B cell (primary cell): ENCODE measurements at regions not wholly inside any gene's neighbourhood (a gene's known extent, or its start where the extent isn't known, plus 50 kb on each side); places are given as distances from the start of the nearest gene placed in this dataset.

ENCODE experiments used
- ATAC-seq: fragments of 200-7000 bp; cut with Tn5 transposase; one replicate; pipeline ENCODE4 v1.10.0; 2021; ENCODE audit warnings: low read depth, mild to moderate bottlenecking, moderate number of reproducible peaks, moderate library complexity
- CTCF ChIA-PET: fragments of 350-600 bp; sonication (Branson Sonifier 250); formaldehyde crosslinking; loops from one replicate; lab custom pipeline; 2021; ENCODE audit warnings: antibody characterized with exemption, inconsistent platforms; lab: Charles Lee
- POLR2A ChIA-PET: fragments of 350-600 bp; sonication (Branson Sonifier 250); formaldehyde crosslinking; loops from one replicate; lab custom pipeline; 2021; ENCODE audit warnings: antibody characterized with exemption; lab: Charles Lee
- DNase-seq: peaks from one replicate; pipeline ENCODE4 v3.0.0; 2013
- H2AFZ ChIP-seq: 2 replicates; pipeline ENCODE4 v1.6.1; 2012; ENCODE audit warnings: mild to moderate bottlenecking, low read depth, low read length; ENCODE audit not compliant: insufficient read depth, poor library complexity, severe bottlenecking
- H3K27ac ChIP-seq, 2 donors: 1 replicate in 1 of 2; 2 replicates in 1 of 2; pipeline ENCODE4 v1.5.1; 2012 to 2013; ENCODE audit warnings: low read length in 2 of 2, mild to moderate bottlenecking in 2 of 2, moderate library complexity in 1 of 2
- H3K27me3 ChIP-seq, 4 experiments: fragments of 200-600 bp in 1 of 4; sonication (generic) in 1 of 4; replicated peaks in 1 of 4; 1 replicate in 2 of 4; 2 replicates in 2 of 4; pipeline versions ENCODE4 v1.6.1 to v1.7.0; 2013 to 2016; ENCODE audit warnings: low read length in 3 of 4, mild to moderate bottlenecking in 2 of 4, mixed read lengths in 1 of 4, moderate library complexity in 1 of 4; ENCODE audit not compliant: insufficient read depth in 4 of 4, control insufficient read depth in 3 of 4; ENCODE audit errors: control extremely low read depth in 1 of 4
- H3K36me3 ChIP-seq, 2 experiments: replicated peaks in 1 of 2; 1 replicate in 1 of 2; 2 replicates in 1 of 2; pipeline versions ENCODE4 v1.6.1 to v1.7.1; 2013; ENCODE audit warnings: low read length in 1 of 2; ENCODE audit not compliant: insufficient read depth in 2 of 2, control insufficient read depth in 1 of 2; ENCODE audit errors: control extremely low read depth in 1 of 2, extremely low read depth in 1 of 2
- H3K4me1 ChIP-seq, 2 donors: fragments of 200-600 bp in 1 of 2; sonication (generic) in 1 of 2; 1 replicate in 1 of 2; 2 replicates in 1 of 2; pipeline versions ENCODE4 v1.5.1 to v1.6.1; 2013 to 2017; ENCODE audit warnings: low read length in 2 of 2; ENCODE audit not compliant: control insufficient read depth in 2 of 2, insufficient read depth in 2 of 2
- H3K4me2 ChIP-seq: replicated peaks from 2 replicates; pipeline ENCODE3; 2012; ENCODE audit warnings: mild to moderate bottlenecking, low read depth, low read length; ENCODE audit not compliant: poor library complexity, severe bottlenecking
- H3K4me3 ChIP-seq, 5 experiments: fragments of 200-600 bp in 1 of 5; sonication (generic) in 1 of 5; 1 replicate in 3 of 5; 2 replicates in 2 of 5; pipeline versions ENCODE4 v1.5.1 to v1.7.0; 2011 to 2016; ENCODE audit warnings: low read length in 4 of 5, mild to moderate bottlenecking in 4 of 5, low read depth in 2 of 5, control low read depth in 1 of 5, moderate library complexity in 1 of 5; ENCODE audit not compliant: insufficient read depth in 1 of 5; ENCODE audit errors: control extremely low read depth in 1 of 5, extremely low read depth in 1 of 5
- H3K79me2 ChIP-seq: fragments of 200-600 bp; sonication (generic); one replicate; pipeline ENCODE4 v1.6.0; 2016; ENCODE audit warnings: low read length; ENCODE audit not compliant: control insufficient read depth, insufficient read depth
- H3K9ac ChIP-seq: fragments of 200-600 bp; sonication (generic); 2 replicates; pipeline ENCODE4 v1.6.1; 2017; ENCODE audit warnings: mild to moderate bottlenecking, low read length, moderate library complexity
- H3K9me3 ChIP-seq, 3 donors: one replicate each; pipeline versions ENCODE4 v1.6.1 to v1.7.1; 2013; ENCODE audit warnings: low read length in 2 of 3; ENCODE audit not compliant: control insufficient read depth in 2 of 3, insufficient read depth in 1 of 3; ENCODE audit errors: control extremely low read depth in 1 of 3
- H4K20me1 ChIP-seq: 2 replicates; pipeline ENCODE4 v1.6.0; 2012; ENCODE audit warnings: mild to moderate bottlenecking, low read length; ENCODE audit not compliant: insufficient read depth, control insufficient read depth, poor library complexity, severe bottlenecking
- H3K27ac Mint-ChIP-seq: one replicate; pipeline ENCODE4 v1.8.0; 2021; ENCODE audit warnings: mixed read lengths
- H3K27me3 Mint-ChIP-seq: one replicate; pipeline ENCODE4 v1.8.0; 2021; ENCODE audit warnings: mixed read lengths
- H3K4me1 Mint-ChIP-seq: one replicate; pipeline ENCODE4 v1.8.0; 2021; ENCODE audit warnings: mixed read lengths
- H3K4me3 Mint-ChIP-seq: one replicate; pipeline ENCODE4 v1.8.0; 2021; ENCODE audit warnings: mixed read lengths
- H3K9me3 Mint-ChIP-seq: one replicate; pipeline ENCODE4 v1.8.0; 2022; ENCODE audit warnings: mixed read lengths; ENCODE audit not compliant: insufficient read depth
- EZH2 ChIP-seq: IDR thresholded peaks from 2 replicates; pipeline ENCODE4 v1.6.1; 2012; ENCODE audit warnings: borderline replicate concordance, low read depth, mild to moderate bottlenecking, moderate library complexity, low read length; ENCODE audit not compliant: insufficient read depth, poor library complexity, severe bottlenecking
- WGBS: methylation state at CpG from one replicate; pipeline ENCODE4 v1.1.5; 2013; ENCODE audit warnings: missing lambda C conversion rate; ENCODE audit not compliant: insufficient coverage; 5-methylcytosine and 5-hydroxymethylcytosine counted together
- intact Hi-C: fragments of 100-400 bp; cut with micrococcal nuclease; formaldehyde crosslinking; loops from one replicate; pipeline ENCODE4 v1.10.0; 2022
- TF ChIP-seq, protein P1 (sequence below): fragments of 200-600 bp; IDR thresholded peaks from one replicate; pipeline ENCODE4 v1.8.0; 2022; ENCODE audit warnings: antibody characterized with exemption, mild to moderate bottlenecking

DNA sequence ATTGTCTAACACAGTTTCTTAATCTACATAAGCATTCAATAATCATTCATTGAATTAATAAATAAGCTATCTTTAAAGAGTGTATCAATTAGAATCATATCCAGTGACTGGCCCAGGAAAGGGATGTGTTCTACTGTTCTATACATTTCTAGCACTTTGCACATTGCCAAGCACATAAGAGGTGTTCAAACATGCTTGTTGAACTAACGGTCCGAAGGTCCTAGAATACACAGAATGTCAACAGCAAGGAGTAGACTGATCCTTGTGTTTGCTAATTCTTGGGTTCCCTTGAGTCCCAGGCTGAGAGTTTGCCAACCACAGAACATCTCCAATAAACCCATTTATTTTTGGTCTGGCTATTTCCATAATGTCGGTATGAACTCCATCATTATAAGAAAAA, 331.7 kb upstream of the DCC start:
- Histone ChIP-seq H3K9ac (no peak overlapping the region), H2AFZ (no peak overlapping the region), H3K4me1 (no peaks in the 10 kb centered on the region), H3K79me2 (no peaks in the 10 kb centered on the region), H3K4me2 (no peak overlapping the region), H3K27me3 (no peaks in the 10 kb centered on the region), H4K20me1 (no peaks in the 10 kb centered on the region), H3K27ac (no peak overlapping the region), H3K9me3 (peaks cover 0 to 8% (median 0%) of the 10 kb centered on the region in 3 donors), H3K4me3 (no peak overlapping the region), H3K36me3 (no peaks in the 10 kb centered on the region)
- DNase-seq (no peak), ATAC-seq (no peak)
- ChIA-PET POLR2A (no interaction called here), CTCF (no interaction called here)
- H3K4me3 Mint-ChIP-seq = no peak overlapping the region
- no peaks in the 10 kb centered on the region for H3K4me1 Mint-ChIP-seq
- no peaks in the 10 kb centered on the region for H3K27me3 Mint-ChIP-seq
- no peak overlapping the region for H3K27ac Mint-ChIP-seq
- 50% methylated on average over 2 of the region's 3 CpGs for WGBS
- intact Hi-C loops = no loop called here
- no peak for TF ChIP-seq EZH2
- TF ChIP-seq, protein P1, sequence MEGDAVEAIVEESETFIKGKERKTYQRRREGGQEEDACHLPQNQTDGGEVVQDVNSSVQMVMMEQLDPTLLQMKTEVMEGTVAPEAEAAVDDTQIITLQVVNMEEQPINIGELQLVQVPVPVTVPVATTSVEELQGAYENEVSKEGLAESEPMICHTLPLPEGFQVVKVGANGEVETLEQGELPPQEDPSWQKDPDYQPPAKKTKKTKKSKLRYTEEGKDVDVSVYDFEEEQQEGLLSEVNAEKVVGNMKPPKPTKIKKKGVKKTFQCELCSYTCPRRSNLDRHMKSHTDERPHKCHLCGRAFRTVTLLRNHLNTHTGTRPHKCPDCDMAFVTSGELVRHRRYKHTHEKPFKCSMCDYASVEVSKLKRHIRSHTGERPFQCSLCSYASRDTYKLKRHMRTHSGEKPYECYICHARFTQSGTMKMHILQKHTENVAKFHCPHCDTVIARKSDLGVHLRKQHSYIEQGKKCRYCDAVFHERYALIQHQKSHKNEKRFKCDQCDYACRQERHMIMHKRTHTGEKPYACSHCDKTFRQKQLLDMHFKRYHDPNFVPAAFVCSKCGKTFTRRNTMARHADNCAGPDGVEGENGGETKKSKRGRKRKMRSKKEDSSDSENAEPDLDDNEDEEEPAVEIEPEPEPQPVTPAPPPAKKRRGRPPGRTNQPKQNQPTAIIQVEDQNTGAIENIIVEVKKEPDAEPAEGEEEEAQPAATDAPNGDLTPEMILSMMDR = no peak
- no peaks in the 10 kb centered on the region for H3K9me3 Mint-ChIP-seq

DNA sequence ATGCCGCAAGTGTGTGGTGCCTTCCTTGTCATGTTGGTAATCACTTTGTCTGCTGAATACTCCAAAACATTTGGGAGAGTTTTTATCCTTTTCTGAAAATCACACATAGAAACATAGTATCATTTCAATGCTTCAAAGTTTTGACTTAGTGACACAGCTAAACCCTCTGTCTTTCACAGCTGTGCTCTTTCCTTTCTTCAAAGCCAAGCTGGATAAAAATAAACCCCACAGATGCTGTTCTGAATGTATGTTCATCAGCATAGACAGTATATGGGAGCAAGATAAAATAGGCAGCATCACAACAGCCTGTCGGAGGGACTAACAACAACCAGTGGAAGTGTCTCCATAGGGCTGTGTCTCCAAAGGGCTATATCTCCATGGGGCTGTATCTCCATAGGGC, 331.3 kb upstream of the DCC start:
- Mint-ChIP-seq H3K27ac (no peak overlapping the region), H3K27me3 (no peaks in the 10 kb centered on the region), H3K9me3 (no peaks in the 10 kb centered on the region), H3K4me1 (no peaks in the 10 kb centered on the region), H3K4me3 (no peak overlapping the region)
- Histone ChIP-seq H3K36me3 (no peaks in the 10 kb centered on the region), H3K9me3 (peaks cover 0 to 6% (median 0%) of the 10 kb centered on the region in 3 donors), H2AFZ (no peak overlapping the region), H3K9ac (no peak overlapping the region), H3K4me3 (no peak overlapping the region), H4K20me1 (no peaks in the 10 kb centered on the region), H3K27ac (no peak overlapping the region), H3K4me1 (no peaks in the 10 kb centered on the region), H3K4me2 (no peak overlapping the region), H3K79me2 (no peaks in the 10 kb centered on the region), H3K27me3 (no peaks in the 10 kb centered on the region)
- intact Hi-C loops = no loop called here
- 100% methylated on average over 1 of the region's 2 CpGs for WGBS
- CTCF ChIA-PET = no interaction called here
- no peak for TF ChIP-seq EZH2
- TF ChIP-seq, protein P1 = no peak
- ATAC-seq (no peak), DNase-seq (no peak)
- POLR2A ChIA-PET = no interaction called here
